Keratinocyte (primary cell): ENCODE measurements at regions not wholly inside any gene's neighbourhood (a gene's known extent, or its start where the extent isn't known, plus 50 kb on each side); places are given as distances from the start of the nearest gene placed in this dataset.

ENCODE experiments used
- DNase-seq: peaks from one replicate; pipeline ENCODE4 v3.0.0-alpha.2; 2011; ENCODE audit warnings: low read depth, missing footprints, low spot score
- FAIRE-seq: peaks from 2 replicates; lab custom pipeline; 2011; peaks lifted over from hg19 to GRCh38; lab: Jason Lieb, UNC
- H2AFZ ChIP-seq: 2 replicates; pipeline ENCODE4 v1.6.0; 2012; ENCODE audit warnings: low read length, control low read depth, inconsistent platforms; ENCODE audit not compliant: control insufficient read depth
- H3K27ac ChIP-seq: 2 replicates; pipeline ENCODE4 v1.5.1; 2011; ENCODE audit warnings: low read length; ENCODE audit not compliant: control insufficient read depth, insufficient read depth
- H3K27me3 ChIP-seq: 3 replicates; pipeline ENCODE4 v1.6.0; 2011; ENCODE audit warnings: low read length; ENCODE audit not compliant: control insufficient read depth, insufficient read depth; ENCODE audit errors: extremely low read depth
- H3K36me3 ChIP-seq, 2 experiments: 2 replicates in 1 of 2; 3 replicates in 1 of 2; pipeline ENCODE4 v1.5.1; 2011; ENCODE audit warnings: low read length in 2 of 2, mild to moderate bottlenecking in 1 of 2; ENCODE audit not compliant: control insufficient read depth in 2 of 2, insufficient read depth in 2 of 2; ENCODE audit errors: extremely low read depth in 1 of 2
- H3K4me1 ChIP-seq: 3 replicates; pipeline ENCODE4 v1.5.1; 2011; ENCODE audit warnings: low read length; ENCODE audit not compliant: control insufficient read depth, insufficient read depth; ENCODE audit errors: extremely low read depth
- H3K4me2 ChIP-seq: 3 replicates; pipeline ENCODE4 v1.6.0; 2011; ENCODE audit warnings: low read depth, low read length; ENCODE audit not compliant: control insufficient read depth, insufficient read depth; ENCODE audit errors: extremely low read depth
- H3K4me3 ChIP-seq, 3 experiments: fragments of 200-600 bp in 1 of 3; sonication (generic) in 1 of 3; 2 replicates in 2 of 3; 3 replicates in 1 of 3; pipeline ENCODE4 v1.5.1; 2011 to 2016; ENCODE audit warnings: low read length in 3 of 3, mild to moderate bottlenecking in 3 of 3, control low read depth in 2 of 3, inconsistent platforms in 1 of 3, low read depth in 1 of 3, mixed read lengths in 1 of 3, mixed run types in 1 of 3, moderate library complexity in 1 of 3; ENCODE audit not compliant: control insufficient read depth in 2 of 3, insufficient read depth in 2 of 3; ENCODE audit errors: extremely low read depth in 1 of 3
- H3K79me2 ChIP-seq: 2 replicates; pipeline ENCODE4 v1.6.0; 2012; ENCODE audit warnings: low read length; ENCODE audit not compliant: control insufficient read depth, insufficient read depth
- H3K9ac ChIP-seq: 3 replicates; pipeline ENCODE4 v1.6.0; 2011; ENCODE audit warnings: low read length; ENCODE audit not compliant: control insufficient read depth, insufficient read depth; ENCODE audit errors: extremely low read depth
- H3K9me1 ChIP-seq: 3 replicates; pipeline ENCODE4 v1.6.0; 2011; ENCODE audit warnings: low read length; ENCODE audit not compliant: control insufficient read depth, insufficient read depth; ENCODE audit errors: extremely low read depth
- H3K9me3 ChIP-seq: 2 replicates; pipeline ENCODE4 v1.5.1; 2012; ENCODE audit warnings: low read depth, low read length; ENCODE audit not compliant: control insufficient read depth
- H4K20me1 ChIP-seq: 3 replicates; pipeline ENCODE4 v1.6.0; 2011; ENCODE audit warnings: low read length; ENCODE audit not compliant: control insufficient read depth, insufficient read depth; ENCODE audit errors: extremely low read depth
- CTCF ChIP-seq, 3 experiments: IDR thresholded peaks in 1 of 3; conservative IDR thresholded peaks in 1 of 3; optimal IDR thresholded peaks in 1 of 3; 2 replicates in 2 of 3; 3 replicates in 1 of 3; pipeline versions ENCODE3 to v1.5.1; 2011; ENCODE audit warnings: low read length in 3 of 3, mild to moderate bottlenecking in 3 of 3, moderate library complexity in 2 of 3, control low read depth in 1 of 3, inconsistent platforms in 1 of 3; ENCODE audit not compliant: insufficient read depth in 2 of 3; ENCODE audit errors: extremely low read depth in 1 of 3
- EZH2 ChIP-seq: IDR thresholded peaks from one replicate; pipeline ENCODE4 v1.6.1; 2012; ENCODE audit warnings: inconsistent platforms, mild to moderate bottlenecking, low read length, moderate library complexity
- dilution Hi-C: fragments of 300-500 bp; cut with MboI; formaldehyde crosslinking; loops from one replicate; pipeline ENCODE4 v1.7.0; 2020; ENCODE audit warnings: low sequenced_read_pairs; ENCODE audit not compliant: extremely low pct_ligation_motif_present

GRCh38 chr3:65024148-65024547 is 336.3 kb upstream of the ADAMTS9 start:
- no peak for DNase-seq
- Histone ChIP-seq H3K79me2 (no peaks in the 10 kb centered on the region), H3K27ac (no peak overlapping the region), H3K9me1 (no peaks in the 10 kb centered on the region), H3K36me3 (no peaks in the 10 kb centered on the region), H3K9ac (no peak overlapping the region), H3K9me3 (no peaks in the 10 kb centered on the region), H3K4me2 (no peak overlapping the region), H2AFZ (no peak overlapping the region), H4K20me1 (no peaks in the 10 kb centered on the region), H3K4me3 (no peak overlapping the region), H3K4me1 (no peaks in the 10 kb centered on the region), H3K27me3 (no peaks in the 10 kb centered on the region)
- TF ChIP-seq CTCF (optimal IDR thresholded peaks at IDR 0.05 in 1 of 3, IDR thresholded peaks at IDR 0.05 in 1 of 3, conservative IDR thresholded peaks at IDR 0.05 in 1 of 3; ENCODE audit: extremely low read depth in 1 of 3, insufficient read depth in 2 of 3, low read length in 3 of 3) (peak in 1 of 3 experiments; percentile 26), EZH2 (no peak)
- no peak for FAIRE-seq
- dilution Hi-C loops, result no loop called here

GRCh38 chr3:65020281-65021160 is 332.7 kb upstream of the ADAMTS9 start:
- Histone ChIP-seq H3K36me3 (no peaks in the 10 kb centered on the region), H4K20me1 (no peaks in the 10 kb centered on the region), H3K9ac (no peak overlapping the region), H3K9me1 (no peaks in the 10 kb centered on the region), H3K4me1 (no peaks in the 10 kb centered on the region), H3K4me2 (no peak overlapping the region), H3K4me3 (no peak overlapping the region), H3K79me2 (no peaks in the 10 kb centered on the region), H3K9me3 (no peaks in the 10 kb centered on the region), H3K27me3 (no peaks in the 10 kb centered on the region), H3K27ac (no peak overlapping the region), H2AFZ (no peak overlapping the region)
- dilution Hi-C loops, result no loop called here
- FAIRE-seq (no peak), DNase-seq (no peak)
- no peak for TF ChIP-seq CTCF (optimal IDR thresholded peaks at IDR 0.05 in 1 of 3, IDR thresholded peaks at IDR 0.05 in 1 of 3, conservative IDR thresholded peaks at IDR 0.05 in 1 of 3; ENCODE audit: extremely low read depth in 1 of 3, insufficient read depth in 2 of 3, low read length in 3 of 3)
- TF ChIP-seq EZH2, result no peak
